CD14-positive monocyte (primary cell): ENCODE measurements at regions not wholly inside any gene's neighbourhood (a gene's known extent, or its start where the extent isn't known, plus 50 kb on each side); places are given as distances from the start of the nearest gene placed in this dataset.

Experiments
- DNase-seq, 3 donors: peaks; one replicate each; pipeline ENCODE4 v3.0.0-alpha.2; 2011 to 2022
- H2AFZ ChIP-seq: 2 replicates; pipeline ENCODE4 v1.6.0; 2012; ENCODE audit warnings: mild to moderate bottlenecking, low read depth, low read length, inconsistent platforms; ENCODE audit not compliant: insufficient read depth, poor library complexity, severe bottlenecking
- H3K27ac ChIP-seq, 2 donors: 1 replicate in 1 of 2; 2 replicates in 1 of 2; pipeline ENCODE4 v1.5.1; 2012 to 2013; ENCODE audit warnings: low read length in 2 of 2, control low read depth in 1 of 2, inconsistent platforms in 1 of 2, low read depth in 1 of 2, mild to moderate bottlenecking in 1 of 2
- H3K27me3 ChIP-seq, 2 donors: one replicate each; pipeline versions ENCODE4 v1.6.0 to v1.6.1; 2011 to 2013; ENCODE audit warnings: low read length in 2 of 2; ENCODE audit not compliant: control insufficient read depth in 2 of 2, insufficient read depth in 2 of 2
- H3K36me3 ChIP-seq, 2 donors: replicated peaks in 1 of 2; 1 replicate in 1 of 2; 2 replicates in 1 of 2; pipeline versions ENCODE4 v1.5.1 to v1.6.1; 2012 to 2013; ENCODE audit warnings: low read length in 2 of 2, control low read depth in 1 of 2, inconsistent platforms in 1 of 2, mild to moderate bottlenecking in 1 of 2; ENCODE audit not compliant: insufficient read depth in 2 of 2, control insufficient read depth in 1 of 2
- H3K4me1 ChIP-seq, 2 donors: 1 replicate in 1 of 2; 2 replicates in 1 of 2; pipeline versions ENCODE4 v1.5.1 to v1.6.1; 2012 to 2013; ENCODE audit warnings: low read length in 2 of 2, control low read depth in 1 of 2, inconsistent platforms in 1 of 2, mild to moderate bottlenecking in 1 of 2, moderate library complexity in 1 of 2; ENCODE audit not compliant: insufficient read depth in 2 of 2, control insufficient read depth in 1 of 2
- H3K4me2 ChIP-seq: replicated peaks from 2 replicates; pipeline ENCODE3; 2012; ENCODE audit warnings: low read length, moderate library complexity, mild to moderate bottlenecking; ENCODE audit not compliant: poor library complexity, severe bottlenecking; ENCODE audit errors: extremely low read depth
- H3K4me3 ChIP-seq, 3 experiments: fragments of 200-600 bp in 1 of 3; sonication (generic) in 1 of 3; replicated peaks in 1 of 3; 1 replicate in 2 of 3; 2 replicates in 1 of 3; pipeline ENCODE4 v1.5.1; 2011 to 2013; ENCODE audit warnings: low read length in 3 of 3, mild to moderate bottlenecking in 3 of 3, control low read depth in 2 of 3, low read depth in 2 of 3, inconsistent platforms in 1 of 3, moderate library complexity in 1 of 3
- H3K79me2 ChIP-seq: 2 replicates; pipeline ENCODE4 v1.6.0; 2012; ENCODE audit warnings: mild to moderate bottlenecking, control low read depth, inconsistent platforms, low read length, moderate library complexity; ENCODE audit not compliant: insufficient read depth
- H3K9ac ChIP-seq: 2 replicates; pipeline ENCODE4 v1.6.0; 2017; ENCODE audit warnings: low read length, mild to moderate bottlenecking; ENCODE audit not compliant: insufficient read depth, poor library complexity, severe bottlenecking
- H3K9me3 ChIP-seq, 2 donors: replicated peaks in 1 of 2; 1 replicate in 1 of 2; 2 replicates in 1 of 2; pipeline versions ENCODE4 v1.5.1 to v1.6.1; 2012 to 2013; ENCODE audit warnings: low read length in 2 of 2, control low read depth in 1 of 2; ENCODE audit not compliant: control insufficient read depth in 1 of 2, insufficient read depth in 1 of 2
- H4K20me1 ChIP-seq: 2 replicates; pipeline ENCODE4 v1.6.0; 2012; ENCODE audit warnings: mild to moderate bottlenecking, low read length, control low read depth, moderate library complexity; ENCODE audit not compliant: insufficient read depth
- H3K27ac Mint-ChIP-seq, 7 donors: one replicate each; pipeline ENCODE4 v1.8.0; 2020; ENCODE audit warnings: mild to moderate bottlenecking in 7 of 7, mixed read lengths in 7 of 7, moderate library complexity in 6 of 7, inconsistent platforms in 2 of 7
- H3K27me3 Mint-ChIP-seq, 3 donors: one replicate each; pipeline ENCODE4 v1.8.0; 2021 to 2022; ENCODE audit warnings: low read depth in 3 of 3, mild to moderate bottlenecking in 3 of 3, mixed read lengths in 3 of 3, moderate library complexity in 3 of 3, inconsistent platforms in 1 of 3
- H3K36me3 Mint-ChIP-seq, 2 donors: one replicate each; pipeline ENCODE4 v1.8.0; 2020; ENCODE audit warnings: mixed read lengths in 2 of 2, inconsistent platforms in 1 of 2, mild to moderate bottlenecking in 1 of 2
- H3K4me1 Mint-ChIP-seq: one replicate; pipeline ENCODE4 v1.8.0; 2020; ENCODE audit warnings: mild to moderate bottlenecking, mixed read lengths
- H3K4me3 Mint-ChIP-seq, 2 donors: one replicate each; pipeline ENCODE4 v1.8.0; 2020; ENCODE audit warnings: mild to moderate bottlenecking in 2 of 2, mixed read lengths in 2 of 2, moderate library complexity in 1 of 2
- H3K9me3 Mint-ChIP-seq, 7 donors: one replicate each; pipeline ENCODE4 v1.8.0; 2020 to 2022; ENCODE audit warnings: mixed read lengths in 7 of 7, mild to moderate bottlenecking in 6 of 7, moderate library complexity in 6 of 7, inconsistent platforms in 2 of 7
- CTCF ChIP-seq: fragments of 200-600 bp; IDR thresholded peaks from one replicate; pipeline ENCODE4 v1.8.0; 2022; ENCODE audit warnings: antibody characterized with exemption, mild to moderate bottlenecking
- WGBS: methylation state at CpG from one replicate; pipeline ENCODE4 v1.1.5; 2013; ENCODE audit warnings: missing lambda C conversion rate; ENCODE audit not compliant: insufficient coverage; 5-methylcytosine and 5-hydroxymethylcytosine counted together
- intact Hi-C, 2 donors: fragments of 100-400 bp; cut with micrococcal nuclease; formaldehyde crosslinking; loops; one replicate each; pipeline versions ENCODE4 v1.15.0 to v1.15.1; 2023

DNA sequence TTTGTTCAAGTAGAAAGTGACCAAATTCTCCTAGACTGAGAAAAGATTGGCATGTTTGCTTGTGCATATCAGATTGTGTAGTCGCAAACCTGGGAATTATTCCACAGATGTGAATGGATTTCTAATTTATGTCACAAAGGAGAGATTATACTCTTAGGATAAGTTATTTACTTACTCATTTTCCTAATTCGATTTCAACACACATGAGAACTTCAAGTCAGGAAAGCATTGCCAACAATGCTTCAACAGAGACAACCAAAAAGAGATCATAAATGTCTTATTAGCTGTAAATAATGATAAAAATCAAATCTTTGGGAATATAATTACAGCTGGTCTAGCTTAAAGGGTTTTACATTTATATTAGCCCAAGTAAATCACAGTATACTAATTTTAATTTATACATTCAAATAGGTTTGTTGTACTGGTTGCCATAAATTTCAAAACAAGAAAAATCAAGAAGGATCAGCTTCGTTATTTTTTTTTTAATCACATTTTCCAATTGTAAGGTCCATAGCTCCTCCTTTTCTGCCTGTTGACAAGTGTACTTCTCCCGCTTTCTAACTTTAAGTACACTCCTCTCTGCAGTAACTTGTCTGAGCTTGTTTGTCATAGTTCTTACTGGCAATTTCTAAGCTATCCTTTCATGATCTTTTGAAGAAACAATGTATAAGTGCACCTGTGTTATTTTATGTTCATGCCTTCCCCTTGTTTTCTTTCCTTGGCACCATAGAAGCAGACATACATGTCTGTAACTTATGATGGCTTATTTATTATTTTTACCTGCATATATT is 246.6 kb downstream of the DEPDC1B start:
- H3K9ac ChIP-seq = no peak overlapping the region
- H3K36me3 ChIP-seq = no peaks in the 10 kb centered on the region
- whole genome bisulfite sequencing = no CpG with 5 or more reads among the region's 4 CpGs
- TF ChIP-seq CTCF = no peak
- no peaks in the 10 kb centered on the region for H4K20me1 ChIP-seq
- Mint-ChIP-seq H3K27ac (no peak overlapping the region), H3K36me3 (no peaks in the 10 kb centered on the region), H3K4me1 (no peaks in the 10 kb centered on the region), H3K27me3 (peaks cover 0 to 1% (median 0%) of the 10 kb centered on the region in 3 donors), H3K9me3 (peaks cover 0 to 3% (median 0%) of the 10 kb centered on the region in 7 donors), H3K4me3 (no peak overlapping the region)
- no peak for DNase-seq
- intact Hi-C loops = no loop called here
- no peak overlapping the region for H3K27ac ChIP-seq
- H2AFZ ChIP-seq = no peak overlapping the region
- no peaks in the 10 kb centered on the region for H3K9me3 ChIP-seq
- no peak overlapping the region for H3K4me3 ChIP-seq
- H3K79me2 ChIP-seq = no peaks in the 10 kb centered on the region
- no peak overlapping the region for H3K4me2 ChIP-seq
- H3K4me1 ChIP-seq = no peaks in the 10 kb centered on the region
- no peaks in the 10 kb centered on the region for H3K27me3 ChIP-seq

- no peak overlapping the region for H3K4me3 Mint-ChIP-seq
- no peaks in the 10 kb centered on the region for H3K4me1 Mint-ChIP-seq
- peaks cover 0 to 3% (median 0%) of the 10 kb centered on the region in 7 donors for H3K9me3 Mint-ChIP-seq
- Histone ChIP-seq H3K27me3 (no peaks in the 10 kb centered on the region), H3K36me3 (no peaks in the 10 kb centered on the region), H2AFZ (no peak overlapping the region), H3K4me1 (no peaks in the 10 kb centered on the region), H3K4me2 (no peak overlapping the region), H3K9ac (no peak overlapping the region), H4K20me1 (no peaks in the 10 kb centered on the region), H3K79me2 (no peaks in the 10 kb centered on the region), H3K4me3 (no peak overlapping the region), H3K27ac (no peak overlapping the region), H3K9me3 (no peaks in the 10 kb centered on the region)
- TF ChIP-seq CTCF = no peak
- H3K27ac Mint-ChIP-seq = no peak overlapping the region
- intact Hi-C loops = no loop called here
- no peaks in the 10 kb centered on the region for H3K36me3 Mint-ChIP-seq
- DNase-seq = no peak
- WGBS = no CpG with 5 or more reads among the region's 2 CpGs
- H3K27me3 Mint-ChIP-seq = peaks cover 0 to 3% (median 0%) of the 10 kb centered on the region in 3 donors
These were observed 251.4 kb downstream of the DEPDC1B start for GRCh38 chr5:60448600-60448999.
